Thymus (tissue), 11 donors: ENCODE measurements at regions not wholly inside any gene's neighbourhood (a gene's known extent, or its start where the extent isn't known, plus 50 kb on each side); places are given as distances from the start of the nearest gene placed in this dataset.

ENCODE experiments used
- DNase-seq, 9 donors: peaks; one replicate each; pipeline ENCODE4 v3.0.0-alpha.2; 2013; ENCODE audit warnings: low spot score in 9 of 9, low read depth in 6 of 9, missing footprints in 1 of 9
- H3K27ac ChIP-seq, 2 donors: one replicate each; pipeline ENCODE4 v1.5.1; 2013; ENCODE audit warnings: control low read depth in 1 of 2, low read depth in 1 of 2, low read length in 1 of 2, mild to moderate bottlenecking in 1 of 2, moderate library complexity in 1 of 2
- H3K27me3 ChIP-seq, 2 donors: one replicate each; pipeline ENCODE4 v1.5.1; 2013; ENCODE audit warnings: low read length in 1 of 2; ENCODE audit not compliant: control insufficient read depth in 2 of 2, insufficient read depth in 1 of 2
- H3K36me3 ChIP-seq, 2 donors: one replicate each; pipeline ENCODE4 v1.5.1; 2013; ENCODE audit warnings: low read length in 1 of 2, mild to moderate bottlenecking in 1 of 2, moderate library complexity in 1 of 2; ENCODE audit not compliant: control insufficient read depth in 2 of 2, insufficient read depth in 2 of 2
- H3K4me1 ChIP-seq, 2 donors: one replicate each; pipeline ENCODE4 v1.5.1; 2013; ENCODE audit warnings: low read length in 2 of 2; ENCODE audit not compliant: control insufficient read depth in 2 of 2, insufficient read depth in 2 of 2
- H3K4me3 ChIP-seq, 2 donors: one replicate each; pipeline ENCODE4 v1.5.1; 2013; ENCODE audit warnings: low read length in 2 of 2, control low read depth in 1 of 2, mild to moderate bottlenecking in 1 of 2
- H3K9me3 ChIP-seq, 2 donors: one replicate each; pipeline ENCODE4 v1.5.1; 2013; ENCODE audit warnings: low read length in 1 of 2, mild to moderate bottlenecking in 1 of 2; ENCODE audit not compliant: control insufficient read depth in 2 of 2, insufficient read depth in 1 of 2
- WGBS: extraction: QIAGEN DNeasy Blood & Tissue Kit; methylation state at CpG from one replicate; pipeline ENCODE4 v1.1.7; 2013; 5-methylcytosine and 5-hydroxymethylcytosine counted together
- donor health status: healthy.

GRCh38 chr15:95799286-95800200 lies 531.0 kb upstream of the NR2F2 start:
- Histone ChIP-seq H3K4me3 (no peak overlapping the region), H3K36me3 (no peaks in the 10 kb centered on the region), H3K27ac (no peak overlapping the region), H3K27me3 (no peaks in the 10 kb centered on the region), H3K9me3 (no peaks in the 10 kb centered on the region), H3K4me1 (no peaks in the 10 kb centered on the region)
- 96% methylated on average over 12 of the region's 12 CpGs for WGBS
- no peak for DNase-seq

- Histone ChIP-seq H3K4me3 (no peak overlapping the region), H3K4me1 (no peaks in the 10 kb centered on the region), H3K27ac (no peak overlapping the region), H3K27me3 (no peaks in the 10 kb centered on the region), H3K36me3 (no peaks in the 10 kb centered on the region), H3K9me3 (no peaks in the 10 kb centered on the region)
- no peak for DNase-seq
Measured at GRCh38 chr15:95804484-95804883, 526.0 kb upstream of the NR2F2 start.

- WGBS = 82% methylated on average over 2 of the region's 2 CpGs
- no peak overlapping the region for H3K27ac ChIP-seq
- no peaks in the 10 kb centered on the region for H3K27me3 ChIP-seq
- H3K9me3 ChIP-seq = no peaks in the 10 kb centered on the region
- H3K4me3 ChIP-seq = no peak overlapping the region
- H3K4me1 ChIP-seq = no peaks in the 10 kb centered on the region
- H3K36me3 ChIP-seq = no peaks in the 10 kb centered on the region
- DNase-seq = no peak
Measured at GRCh38 chr15:95812491-95812890, 518.0 kb upstream of the NR2F2 start.

- WGBS = 98% methylated on average over 3 of the region's 3 CpGs
- no peaks in the 10 kb centered on the region for H3K36me3 ChIP-seq
- DNase-seq = no peak
- H3K4me3 ChIP-seq = no peak overlapping the region
- no peak overlapping the region for H3K27ac ChIP-seq
- no peaks in the 10 kb centered on the region for H3K9me3 ChIP-seq
- H3K4me1 ChIP-seq = no peaks in the 10 kb centered on the region
- no peaks in the 10 kb centered on the region for H3K27me3 ChIP-seq
Measured at GRCh38 chr15:95814908-95815307, 515.6 kb upstream of the NR2F2 start.

GRCh38 chr15:95816591-95816990 lies 513.9 kb upstream of the NR2F2 start:
- no peaks in the 10 kb centered on the region for H3K9me3 ChIP-seq
- no peaks in the 10 kb centered on the region for H3K36me3 ChIP-seq
- H3K4me1 ChIP-seq = no peaks in the 10 kb centered on the region
- WGBS = 91% methylated on average over 4 of the region's 4 CpGs
- H3K27me3 ChIP-seq = no peaks in the 10 kb centered on the region
- no peak overlapping the region for H3K27ac ChIP-seq
- no peak for DNase-seq
- H3K4me3 ChIP-seq = no peak overlapping the region

- Histone ChIP-seq H3K27me3 (no peaks in the 10 kb centered on the region), H3K4me3 (no peak overlapping the region), H3K36me3 (no peaks in the 10 kb centered on the region), H3K27ac (no peak overlapping the region), H3K4me1 (no peaks in the 10 kb centered on the region), H3K9me3 (no peaks in the 10 kb centered on the region)
- no peak for DNase-seq
- WGBS = 87% methylated on average over 7 of the region's 7 CpGs
Measured at GRCh38 chr15:95822961-95823360, 507.5 kb upstream of the NR2F2 start.

- no peak for DNase-seq
- Histone ChIP-seq H3K9me3 (no peaks in the 10 kb centered on the region), H3K4me3 (no peak overlapping the region), H3K27me3 (no peaks in the 10 kb centered on the region), H3K36me3 (no peaks in the 10 kb centered on the region), H3K27ac (no peak overlapping the region), H3K4me1 (no peaks in the 10 kb centered on the region)
- WGBS = over 99% methylated on average over 2 of the region's 2 CpGs
Measured at GRCh38 chr15:95825208-95825607, 505.3 kb upstream of the NR2F2 start.

GRCh38 chr15:95825671-95826411 lies 504.7 kb upstream of the NR2F2 start:
- Histone ChIP-seq H3K27me3 (no peaks in the 10 kb centered on the region), H3K27ac (no peak overlapping the region), H3K36me3 (no peaks in the 10 kb centered on the region), H3K4me3 (no peak overlapping the region), H3K4me1 (no peaks in the 10 kb centered on the region), H3K9me3 (no peaks in the 10 kb centered on the region)
- WGBS = 84% methylated on average over 8 of the region's 8 CpGs
- DNase-seq = no peak

GRCh38 chr15:95826412-95827195 lies 503.9 kb upstream of the NR2F2 start:
- Histone ChIP-seq H3K27me3 (no peaks in the 10 kb centered on the region), H3K4me1 (no peaks in the 10 kb centered on the region), H3K36me3 (no peaks in the 10 kb centered on the region), H3K27ac (no peak overlapping the region), H3K4me3 (no peak overlapping the region), H3K9me3 (no peaks in the 10 kb centered on the region)
- peak in 1 of 9 donors; percentile 44 for DNase-seq
- WGBS = 86% methylated on average over 8 of the region's 8 CpGs
